ENCODE measurements at regions not wholly inside any gene's neighbourhood (a gene's known extent, or its start where the extent isn't known, plus 50 kb on each side); places are given as distances from the start of the nearest gene placed in this dataset.

- no peak for DNase-seq (ENCODE audit: extremely low spot score)
- ChIA-PET POLR2A (no interaction called here), CTCF (no interaction called here)
- no peak for TF ChIP-seq HDGF (IDR thresholded peaks at IDR 0.05; ENCODE audit: borderline replicate concordance)
- no peak for TF ChIP-seq LEF1 (IDR thresholded peaks at IDR 0.05; ENCODE audit: borderline replicate concordance)
- no peak for TF ChIP-seq ZNF384 (IDR thresholded peaks at IDR 0.05)
- no peak for TF ChIP-seq ELF4 (IDR thresholded peaks at IDR 0.05)
- TF ChIP-seq CTBP1 (IDR thresholded peaks at IDR 0.05; ENCODE audit: borderline replicate concordance) = no peak
- TF ChIP-seq FOXA1 (IDR thresholded peaks at IDR 0.05) = no peak
- TF ChIP-seq FOXK2 (IDR thresholded peaks at IDR 0.05) = no peak
- TF ChIP-seq ARNT (IDR thresholded peaks at IDR 0.05) = no peak
- no peak for TF ChIP-seq SP1 (IDR thresholded peaks at IDR 0.05)
- TF ChIP-seq FOXM1 (IDR thresholded peaks at IDR 0.05; ENCODE audit: borderline replicate concordance) = no peak
- TF ChIP-seq L3MBTL2 (conservative IDR thresholded peaks at IDR 0.05) = no peak
- no peak for TF ChIP-seq TARDBP (IDR thresholded peaks at IDR 0.05)
- TF ChIP-seq BHLHE40 (IDR thresholded peaks at IDR 0.05; ENCODE audit: borderline replicate concordance) = no peak
- no peak for TF ChIP-seq PKNOX1 (IDR thresholded peaks at IDR 0.05)
- TF ChIP-seq NFRKB (IDR thresholded peaks at IDR 0.05) = no peak
- no peak for TF ChIP-seq SUZ12 (IDR thresholded peaks at IDR 0.05)
These were observed 351.2 kb downstream of the MATN1 start for GRCh38 chr1:30371888-30372791.

- ChIA-PET POLR2A (no interaction called here), CTCF (interaction anchor here (3.3 kb wide), 1 partner anchor 9 kb away, joined by 17 read pairs; no protein-coding TSS in a partner anchor)
- no peak for DNase-seq (ENCODE audit: extremely low spot score)
- TF ChIP-seq BHLHE40 (IDR thresholded peaks at IDR 0.05; ENCODE audit: borderline replicate concordance) = no peak
- TF ChIP-seq FOXA1 (IDR thresholded peaks at IDR 0.05) = no peak
- no peak for TF ChIP-seq CTBP1 (IDR thresholded peaks at IDR 0.05; ENCODE audit: borderline replicate concordance)
- TF ChIP-seq SUZ12 (IDR thresholded peaks at IDR 0.05) = no peak
- TF ChIP-seq LEF1 (IDR thresholded peaks at IDR 0.05; ENCODE audit: borderline replicate concordance) = no peak
- no peak for TF ChIP-seq NFRKB (IDR thresholded peaks at IDR 0.05)
These were observed 352.1 kb downstream of the MATN1 start for GRCh38 chr1:30371179-30371788.

- ChIA-PET POLR2A (no interaction called here), CTCF (interaction anchor here (3.3 kb wide), 1 partner anchor 12 kb away, joined by 17 read pairs; no protein-coding TSS in a partner anchor)
- TF ChIP-seq FOXA1 (IDR thresholded peaks at IDR 0.05) = no peak
- no peak for TF ChIP-seq ZNF384 (IDR thresholded peaks at IDR 0.05)
- TF ChIP-seq FOXK2 (IDR thresholded peaks at IDR 0.05) = no peak
- TF ChIP-seq LEF1 (IDR thresholded peaks at IDR 0.05; ENCODE audit: borderline replicate concordance) = no peak
- TF ChIP-seq HDGF (IDR thresholded peaks at IDR 0.05; ENCODE audit: borderline replicate concordance) = no peak
- no peak for TF ChIP-seq BHLHE40 (IDR thresholded peaks at IDR 0.05; ENCODE audit: borderline replicate concordance)
- TF ChIP-seq TARDBP (IDR thresholded peaks at IDR 0.05) = no peak
- no peak for TF ChIP-seq FOXM1 (IDR thresholded peaks at IDR 0.05; ENCODE audit: borderline replicate concordance)
- no peak for TF ChIP-seq L3MBTL2 (conservative IDR thresholded peaks at IDR 0.05)
- TF ChIP-seq NFRKB (IDR thresholded peaks at IDR 0.05) = no peak
- TF ChIP-seq ARNT (IDR thresholded peaks at IDR 0.05) = no peak
- TF ChIP-seq SUZ12 (IDR thresholded peaks at IDR 0.05) = no peak
- TF ChIP-seq ELF4 (IDR thresholded peaks at IDR 0.05) = no peak
- no peak for TF ChIP-seq SP1 (IDR thresholded peaks at IDR 0.05)
- no peak for TF ChIP-seq PKNOX1 (IDR thresholded peaks at IDR 0.05)
- TF ChIP-seq CTBP1 (IDR thresholded peaks at IDR 0.05; ENCODE audit: borderline replicate concordance) = no peak
- no peak for DNase-seq (ENCODE audit: extremely low spot score)
These were observed 354.6 kb downstream of the MATN1 start for GRCh38 chr1:30368651-30369240.

GRCh38 chr1:30366911-30367310 lies 356.5 kb downstream of the MATN1 start:
- POLR2A ChIA-PET = no interaction called here
- CTCF ChIA-PET = no interaction called here
- no peak for DNase-seq (ENCODE audit: extremely low spot score)
- TF ChIP-seq PKNOX1 (IDR thresholded peaks at IDR 0.05) (no peak), L3MBTL2 (conservative IDR thresholded peaks at IDR 0.05) (no peak), BHLHE40 (IDR thresholded peaks at IDR 0.05; ENCODE audit: borderline replicate concordance) (no peak), SP1 (IDR thresholded peaks at IDR 0.05) (no peak), CTBP1 (IDR thresholded peaks at IDR 0.05; ENCODE audit: borderline replicate concordance) (no peak), FOXA1 (IDR thresholded peaks at IDR 0.05) (no peak), FOXK2 (IDR thresholded peaks at IDR 0.05) (no peak), NFRKB (IDR thresholded peaks at IDR 0.05) (no peak), ARNT (IDR thresholded peaks at IDR 0.05) (no peak), TARDBP (IDR thresholded peaks at IDR 0.05) (no peak), SUZ12 (IDR thresholded peaks at IDR 0.05) (no peak), LEF1 (IDR thresholded peaks at IDR 0.05; ENCODE audit: borderline replicate concordance) (no peak), FOXM1 (IDR thresholded peaks at IDR 0.05; ENCODE audit: borderline replicate concordance) (no peak), HDGF (IDR thresholded peaks at IDR 0.05; ENCODE audit: borderline replicate concordance) (no peak), ELF4 (IDR thresholded peaks at IDR 0.05) (no peak), ZNF384 (IDR thresholded peaks at IDR 0.05) (no peak)

GRCh38 chr1:30366199-30366598 lies 357.2 kb downstream of the MATN1 start:
- no peak for TF ChIP-seq L3MBTL2 (conservative IDR thresholded peaks at IDR 0.05)
- no peak for TF ChIP-seq CTBP1 (IDR thresholded peaks at IDR 0.05; ENCODE audit: borderline replicate concordance)
- no peak for TF ChIP-seq FOXK2 (IDR thresholded peaks at IDR 0.05)
- TF ChIP-seq ARNT (IDR thresholded peaks at IDR 0.05) = no peak
- no peak for TF ChIP-seq ELF4 (IDR thresholded peaks at IDR 0.05)
- no peak for TF ChIP-seq BHLHE40 (IDR thresholded peaks at IDR 0.05; ENCODE audit: borderline replicate concordance)
- TF ChIP-seq SP1 (IDR thresholded peaks at IDR 0.05) = no peak
- no peak for TF ChIP-seq ZNF384 (IDR thresholded peaks at IDR 0.05)
- no peak for TF ChIP-seq TARDBP (IDR thresholded peaks at IDR 0.05)
- no peak for DNase-seq (ENCODE audit: extremely low spot score)
- ChIA-PET POLR2A (no interaction called here), CTCF (interaction anchor here (1.6 kb wide), 1 partner anchor 14 kb away, joined by 11 read pairs; no protein-coding TSS in a partner anchor)
